H9 (cell line): ENCODE measurements at regions not wholly inside any gene's neighbourhood (a gene's known extent, or its start where the extent isn't known, plus 50 kb on each side); places are given as distances from the start of the nearest gene placed in this dataset.

Experiments
- DNase-seq: peaks from one replicate; pipeline ENCODE4 v3.0.0-alpha.2; 2017
- H2AFZ ChIP-seq: one replicate; pipeline ENCODE4 v1.6.1; 2013; ENCODE audit warnings: mild to moderate bottlenecking, low read length, control low read depth, moderate library complexity
- H2AK5ac ChIP-seq: 2 replicates; pipeline ENCODE4 v1.6.1; 2013; ENCODE audit warnings: low read length, control low read depth, mixed read lengths; ENCODE audit not compliant: insufficient read length
- H2BK120ac ChIP-seq: one replicate; pipeline ENCODE4 v1.6.1; 2013; ENCODE audit warnings: low read depth, mild to moderate bottlenecking, low read length, control low read depth, inconsistent platforms; ENCODE audit not compliant: poor library complexity, severe bottlenecking
- H2BK12ac ChIP-seq: 2 replicates; pipeline ENCODE4 v1.6.1; 2013; ENCODE audit warnings: low read length, control low read depth, mixed read lengths, low read depth; ENCODE audit not compliant: insufficient read length
- H2BK15ac ChIP-seq: 2 replicates; pipeline ENCODE4 v1.6.1; 2013; ENCODE audit warnings: low read depth, low read length, control low read depth
- H2BK20ac ChIP-seq: one replicate; pipeline ENCODE4 v1.6.1; 2013; ENCODE audit warnings: low read depth, mild to moderate bottlenecking, low read length, control low read depth, inconsistent platforms; ENCODE audit not compliant: poor library complexity, severe bottlenecking
- H2BK5ac ChIP-seq: 2 replicates; pipeline ENCODE4 v1.6.1; 2013; ENCODE audit warnings: low read length, control low read depth, mixed read lengths; ENCODE audit not compliant: insufficient read length
- H3K14ac ChIP-seq: 2 replicates; pipeline ENCODE4 v1.6.1; 2013; ENCODE audit warnings: low read length, control low read depth; ENCODE audit not compliant: insufficient read depth
- H3K18ac ChIP-seq: 2 replicates; pipeline ENCODE4 v1.6.1; 2013; ENCODE audit warnings: low read depth, mild to moderate bottlenecking, mixed read lengths, low read length, control low read depth; ENCODE audit not compliant: insufficient read length
- H3K23ac ChIP-seq: 2 replicates; pipeline ENCODE4 v1.6.1; 2013; ENCODE audit warnings: low read length, control low read depth, mixed read lengths, low read depth; ENCODE audit not compliant: insufficient read length
- H3K23me2 ChIP-seq: 2 replicates; pipeline ENCODE4 v1.6.1; 2013; ENCODE audit warnings: low read depth, mild to moderate bottlenecking, mixed read lengths, low read length, control low read depth; ENCODE audit not compliant: insufficient read length, poor library complexity, severe bottlenecking
- H3K27ac ChIP-seq: 2 replicates; pipeline ENCODE4 v1.5.1; 2013; ENCODE audit warnings: low read length, control low read depth, mixed read lengths, low read depth; ENCODE audit not compliant: insufficient read length
- H3K27me3 ChIP-seq: 2 replicates; pipeline ENCODE4 v1.6.1; 2013; ENCODE audit warnings: low read length, control low read depth, inconsistent platforms; ENCODE audit not compliant: insufficient read depth
- H3K4ac ChIP-seq: 2 replicates; pipeline ENCODE4 v1.6.1; 2013; ENCODE audit warnings: low read depth, mild to moderate bottlenecking, control low read depth, inconsistent platforms, low read length, moderate library complexity
- H3K4me1 ChIP-seq: 2 replicates; pipeline ENCODE4 v1.6.1; 2013; ENCODE audit warnings: low read length, control low read depth, inconsistent platforms; ENCODE audit not compliant: insufficient read depth
- H3K4me2 ChIP-seq: 2 replicates; pipeline ENCODE4 v1.6.1; 2013; ENCODE audit warnings: low read length, control low read depth, mixed read lengths; ENCODE audit not compliant: insufficient read length, insufficient read depth
- H3K56ac ChIP-seq: 2 replicates; pipeline ENCODE4 v1.6.1; 2013; ENCODE audit warnings: low read depth, mild to moderate bottlenecking, mixed read lengths, low read length, control low read depth; ENCODE audit not compliant: insufficient read length
- H3K79me1 ChIP-seq: 2 replicates; pipeline ENCODE4 v1.6.1; 2013; ENCODE audit warnings: low read depth, mild to moderate bottlenecking, moderate library complexity, low read length, control low read depth, inconsistent platforms; ENCODE audit not compliant: insufficient read depth, poor library complexity, severe bottlenecking
- H3K79me2 ChIP-seq: 2 replicates; pipeline ENCODE4 v1.6.1; 2013; ENCODE audit warnings: low read length, control low read depth, inconsistent platforms; ENCODE audit not compliant: insufficient read depth
- H3K9ac ChIP-seq: 2 replicates; pipeline ENCODE4 v1.6.1; 2013; ENCODE audit warnings: low read length, control low read depth, mixed read lengths; ENCODE audit not compliant: insufficient read length; ENCODE audit errors: extremely low read depth
- H3K9me3 ChIP-seq: one replicate; pipeline ENCODE4 v1.6.1; 2013; ENCODE audit warnings: low read depth, low read length, inconsistent platforms; ENCODE audit not compliant: control insufficient read depth
- H3T11ph ChIP-seq: one replicate; pipeline ENCODE4 v1.6.1; 2013; ENCODE audit warnings: mild to moderate bottlenecking, low read length, control low read depth, inconsistent platforms
- H4K20me1 ChIP-seq: one replicate; pipeline ENCODE4 v1.6.1; 2013; ENCODE audit not compliant: control insufficient read depth, insufficient read length, insufficient read depth
- H4K5ac ChIP-seq: 2 replicates; pipeline ENCODE4 v1.6.1; 2013; ENCODE audit warnings: low read depth, mild to moderate bottlenecking, mixed read lengths, low read length, control low read depth; ENCODE audit not compliant: insufficient read length
- H4K8ac ChIP-seq: replicated peaks from 2 replicates; pipeline ENCODE4 v1.6.1; 2013; ENCODE audit warnings: low read length, control low read depth, mixed read lengths, low read depth; ENCODE audit not compliant: insufficient read length
- H4K91ac ChIP-seq: 2 replicates; pipeline ENCODE4 v1.6.1; 2013; ENCODE audit warnings: low read depth, mild to moderate bottlenecking, moderate library complexity, mixed read lengths, low read length, control low read depth; ENCODE audit not compliant: insufficient read length
- H3K27ac Mint-ChIP-seq, 3 experiments: 2 replicates in 2 of 3; 3 replicates in 1 of 3; pipeline ENCODE4 v1.8.0; 2020 to 2021; ENCODE audit warnings: mixed read lengths in 3 of 3, mild to moderate bottlenecking in 1 of 3, moderate library complexity in 1 of 3
- H3K27me3 Mint-ChIP-seq: 2 replicates; pipeline ENCODE4 v1.8.0; 2021; ENCODE audit warnings: low read depth, mild to moderate bottlenecking, moderate library complexity, mixed read lengths
- H3K36me3 Mint-ChIP-seq, 3 experiments: 2 replicates in 2 of 3; 3 replicates in 1 of 3; pipeline ENCODE4 v1.8.0; 2020 to 2021; ENCODE audit warnings: low read depth in 3 of 3, mixed read lengths in 3 of 3; ENCODE audit not compliant: insufficient read depth in 1 of 3
- H3K4me1 Mint-ChIP-seq, 2 experiments: 2 replicates each; pipeline ENCODE4 v1.8.0; 2020; ENCODE audit warnings: mixed read lengths in 2 of 2
- H3K4me3 Mint-ChIP-seq, 2 experiments: 2 replicates in 1 of 2; 3 replicates in 1 of 2; pipeline ENCODE4 v1.8.0; 2020 to 2021; ENCODE audit warnings: mild to moderate bottlenecking in 2 of 2, mixed read lengths in 2 of 2, moderate library complexity in 1 of 2
- H3K9me3 Mint-ChIP-seq, 2 experiments: 2 replicates in 1 of 2; 3 replicates in 1 of 2; pipeline ENCODE4 v1.8.0; 2020; ENCODE audit warnings: mild to moderate bottlenecking in 2 of 2, mixed read lengths in 2 of 2, moderate library complexity in 1 of 2
- CTCF ChIP-seq: fragments of 200-600 bp; sonication (generic); conservative IDR thresholded peaks from 3 replicates; pipeline ENCODE4 v1.8.0; 2021; ENCODE audit warnings: antibody characterized with exemption, mild to moderate bottlenecking
- WGBS: extraction: QIAGEN DNeasy Blood & Tissue Kit; methylation state at CpG from one replicate; pipeline ENCODE4 v1.1.7; 2013; ENCODE audit warnings: missing lambda C conversion rate, low lambda C conversion rate, mixed read lengths; ENCODE audit not compliant: insufficient read length; ENCODE audit errors: extremely low coverage; 5-methylcytosine and 5-hydroxymethylcytosine counted together

DNA sequence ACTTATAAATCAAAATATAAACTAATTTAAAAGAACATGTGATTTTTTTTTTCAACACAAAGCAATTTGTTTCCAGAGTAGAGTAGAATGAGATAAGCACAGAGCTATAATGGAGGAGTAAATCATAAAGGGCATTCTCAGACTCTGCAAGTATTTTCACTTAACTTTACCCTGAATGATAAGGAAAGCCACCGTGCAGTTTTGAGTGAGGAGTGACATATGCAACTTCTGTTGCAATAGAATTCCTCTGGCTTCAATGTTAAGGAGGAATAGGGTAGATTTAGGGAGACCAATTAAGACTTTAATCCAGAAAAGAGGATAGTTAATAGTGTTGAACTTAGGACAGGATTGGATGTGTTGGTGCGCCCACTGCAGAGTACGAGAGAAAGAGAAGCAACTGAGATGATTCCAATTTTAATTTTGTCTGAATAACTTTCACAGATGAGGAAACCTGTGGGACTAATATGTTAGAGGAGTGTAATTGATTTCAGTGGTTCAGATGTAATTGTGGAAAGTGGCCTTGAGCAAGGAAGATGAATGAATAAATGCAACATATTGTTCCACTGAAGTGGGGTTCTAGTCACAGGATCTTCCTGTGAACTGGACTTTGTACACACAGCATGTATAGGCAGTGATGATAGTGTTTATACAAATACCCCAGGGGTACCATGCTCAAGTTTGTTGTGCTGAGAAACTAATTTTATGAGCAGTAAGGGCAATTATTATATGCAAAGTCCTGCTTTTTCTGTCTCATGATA is 255.5 kb upstream of the ANO3 start:
- no peak overlapping the region for H2BK15ac ChIP-seq
- H2BK20ac ChIP-seq = no peak overlapping the region
- H3T11ph ChIP-seq = no peak overlapping the region
- no peak overlapping the region for H4K8ac ChIP-seq
- no peak overlapping the region for H3K23ac ChIP-seq
- no peak overlapping the region for H3K4ac ChIP-seq
- no peak overlapping the region for H4K5ac ChIP-seq
- Mint-ChIP-seq H3K36me3 (no peaks in the 10 kb centered on the region), H3K27me3 (no peaks in the 10 kb centered on the region), H3K9me3 (no peaks in the 10 kb centered on the region), H3K4me1 (no peaks in the 10 kb centered on the region), H3K27ac (no peak overlapping the region), H3K4me3 (no peak overlapping the region)
- no peak for TF ChIP-seq CTCF
- H2BK12ac ChIP-seq = no peak overlapping the region
- H2AK5ac ChIP-seq = no peak overlapping the region
- H3K9ac ChIP-seq = no peak overlapping the region
- no peak overlapping the region for H2BK120ac ChIP-seq
- no peaks in the 10 kb centered on the region for H4K20me1 ChIP-seq
- WGBS = no CpG with 5 or more reads among the region's 3 CpGs
- no peak overlapping the region for H3K56ac ChIP-seq
- H2BK5ac ChIP-seq = no peak overlapping the region
- H3K27me3 ChIP-seq = no peaks in the 10 kb centered on the region
- H3K79me2 ChIP-seq = no peaks in the 10 kb centered on the region
- no peak overlapping the region for H3K4me2 ChIP-seq
- H3K14ac ChIP-seq = no peak overlapping the region
- no peaks in the 10 kb centered on the region for H3K23me2 ChIP-seq
- H2AFZ ChIP-seq = no peak overlapping the region
- H4K91ac ChIP-seq = no peak overlapping the region
- no peaks in the 10 kb centered on the region for H3K79me1 ChIP-seq
- no peak for DNase-seq
- H3K9me3 ChIP-seq = no peaks in the 10 kb centered on the region
- no peak overlapping the region for H3K27ac ChIP-seq
- H3K4me1 ChIP-seq = no peaks in the 10 kb centered on the region
- no peak overlapping the region for H3K18ac ChIP-seq
